ENCODE measurements at regions not wholly inside any gene's neighbourhood (a gene's known extent, or its start where the extent isn't known, plus 50 kb on each side); places are given as distances from the start of the nearest gene placed in this dataset.

DNA sequence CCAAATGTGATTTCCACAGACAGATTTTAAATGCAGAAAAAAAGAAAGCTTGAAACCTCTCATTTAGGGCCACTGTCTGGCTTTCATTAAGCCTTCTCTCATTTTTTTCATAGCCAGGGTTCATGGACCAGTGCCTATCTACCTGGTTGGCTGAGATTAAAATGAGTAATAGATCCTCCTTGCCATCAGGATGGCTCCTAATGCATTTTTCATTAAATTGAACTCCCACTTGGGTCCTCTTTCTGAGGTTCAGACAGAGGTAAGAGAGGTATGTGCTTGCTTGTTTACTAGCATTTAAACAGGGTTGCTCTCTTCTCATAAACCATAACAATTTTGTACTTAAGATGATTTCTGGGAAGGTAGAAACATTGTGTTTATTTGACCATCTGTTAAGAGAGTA lies 473.0 kb downstream of the TBC1D4 start:
- DNase-seq, result no peak
- Histone ChIP-seq H3K36me3 (no peaks in the 10 kb centered on the region), H3K4me3 (no peak overlapping the region), H3K27ac (no peak overlapping the region), H3K9me3 (no peaks in the 10 kb centered on the region), H3K27me3 (replicated peaks in 1 of 7) (no peaks in the 10 kb centered on the region), H3K4me1 (no peaks in the 10 kb centered on the region)
- TF ChIP-seq POLR2A (IDR thresholded peaks at IDR 0.05) (no peak), POLR2AphosphoS5 (IDR thresholded peaks at IDR 0.05) (no peak)
- TF ChIP-seq, protein P1, sequence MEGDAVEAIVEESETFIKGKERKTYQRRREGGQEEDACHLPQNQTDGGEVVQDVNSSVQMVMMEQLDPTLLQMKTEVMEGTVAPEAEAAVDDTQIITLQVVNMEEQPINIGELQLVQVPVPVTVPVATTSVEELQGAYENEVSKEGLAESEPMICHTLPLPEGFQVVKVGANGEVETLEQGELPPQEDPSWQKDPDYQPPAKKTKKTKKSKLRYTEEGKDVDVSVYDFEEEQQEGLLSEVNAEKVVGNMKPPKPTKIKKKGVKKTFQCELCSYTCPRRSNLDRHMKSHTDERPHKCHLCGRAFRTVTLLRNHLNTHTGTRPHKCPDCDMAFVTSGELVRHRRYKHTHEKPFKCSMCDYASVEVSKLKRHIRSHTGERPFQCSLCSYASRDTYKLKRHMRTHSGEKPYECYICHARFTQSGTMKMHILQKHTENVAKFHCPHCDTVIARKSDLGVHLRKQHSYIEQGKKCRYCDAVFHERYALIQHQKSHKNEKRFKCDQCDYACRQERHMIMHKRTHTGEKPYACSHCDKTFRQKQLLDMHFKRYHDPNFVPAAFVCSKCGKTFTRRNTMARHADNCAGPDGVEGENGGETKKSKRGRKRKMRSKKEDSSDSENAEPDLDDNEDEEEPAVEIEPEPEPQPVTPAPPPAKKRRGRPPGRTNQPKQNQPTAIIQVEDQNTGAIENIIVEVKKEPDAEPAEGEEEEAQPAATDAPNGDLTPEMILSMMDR (IDR thresholded peaks at IDR 0.05 in 8 of 11, conservative IDR thresholded peaks at IDR 0.05 in 3 of 11), result no peak
- intact Hi-C loops (cut with DNase I; ENCODE audit: low total_unique reads), result no loop called here

DNA sequence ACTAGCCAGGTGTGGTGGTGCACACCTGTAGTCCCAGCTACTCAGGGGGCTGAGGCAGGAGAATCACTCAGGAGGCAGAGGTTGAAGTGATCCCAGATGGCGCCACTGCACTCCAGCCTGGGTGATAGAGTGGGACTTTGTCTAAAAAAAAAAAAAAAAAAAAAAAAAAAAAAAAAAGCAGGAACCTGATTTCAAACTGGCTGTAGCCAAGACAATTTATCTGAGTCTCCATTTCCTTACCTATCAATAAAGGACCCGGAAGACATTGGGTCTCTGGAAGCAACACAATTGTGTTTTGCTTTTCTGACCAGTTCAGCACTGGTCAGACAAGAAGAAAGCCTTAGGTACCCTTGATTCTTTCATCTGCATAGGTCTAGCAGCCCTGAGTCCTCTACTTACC lies 491.0 kb downstream of the TBC1D4 start:
- Histone ChIP-seq H3K27me3 (replicated peaks in 1 of 7) (peaks cover 0 to 3% (median 0%) of the 10 kb centered on the region in 7 donors), H3K36me3 (no peaks in the 10 kb centered on the region), H3K9me3 (no peaks in the 10 kb centered on the region), H3K4me1 (no peaks in the 10 kb centered on the region), H3K27ac (no peak overlapping the region), H3K4me3 (no peak overlapping the region)
- no peak for DNase-seq
- intact Hi-C loops (cut with DNase I; ENCODE audit: low total_unique reads), result no loop called here
- 76 to 94% (median 86%) methylated on average over 2 of the region's 2 CpGs for WGBS, 5 donors
- no peak for TF ChIP-seq POLR2AphosphoS5 (IDR thresholded peaks at IDR 0.05)
- TF ChIP-seq, protein P1 (IDR thresholded peaks at IDR 0.05 in 8 of 11, conservative IDR thresholded peaks at IDR 0.05 in 3 of 11), result no peak
- TF ChIP-seq POLR2A (IDR thresholded peaks at IDR 0.05), result no peak

DNA sequence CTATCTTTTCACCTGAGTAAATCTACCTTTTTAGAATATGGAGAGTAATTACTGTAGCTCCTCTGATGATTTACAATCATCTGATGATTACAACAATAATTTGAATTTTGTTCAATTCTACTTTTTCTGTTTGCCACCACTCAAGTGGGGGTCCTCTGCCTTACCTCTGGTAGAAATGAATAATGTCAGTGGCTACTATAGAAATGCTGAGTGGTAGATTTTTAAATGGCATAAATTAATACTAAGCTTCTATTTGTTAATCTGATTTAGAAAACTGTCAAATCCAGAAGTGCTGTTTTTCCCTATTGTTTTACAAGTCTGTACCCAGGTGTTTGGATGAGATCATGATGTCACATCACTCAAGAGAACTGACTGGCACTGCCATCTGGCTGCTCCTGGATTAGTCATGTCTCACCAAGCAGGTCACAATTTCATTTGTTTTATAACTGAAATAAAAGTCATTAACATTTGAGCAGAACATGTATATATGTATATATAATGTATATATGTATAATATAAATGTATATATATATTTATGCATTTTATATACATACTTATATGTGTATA lies 494.8 kb downstream of the TBC1D4 start:
- no peak for DNase-seq
- H3K36me3 ChIP-seq, result no peaks in the 10 kb centered on the region
- H3K27ac ChIP-seq, result no peak overlapping the region
- no peaks in the 10 kb centered on the region for H3K9me3 ChIP-seq
- H3K4me3 ChIP-seq, result no peak overlapping the region
- intact Hi-C loops (cut with DNase I; ENCODE audit: low total_unique reads), result no loop called here
- TF ChIP-seq, protein P1 (IDR thresholded peaks at IDR 0.05 in 8 of 11, conservative IDR thresholded peaks at IDR 0.05 in 3 of 11), result no peak
- TF ChIP-seq POLR2A (IDR thresholded peaks at IDR 0.05) (no peak), POLR2AphosphoS5 (IDR thresholded peaks at IDR 0.05) (no peak)
- H3K4me1 ChIP-seq, result no peaks in the 10 kb centered on the region
- H3K27me3 ChIP-seq (replicated peaks in 1 of 7), result no peaks in the 10 kb centered on the region

DNA sequence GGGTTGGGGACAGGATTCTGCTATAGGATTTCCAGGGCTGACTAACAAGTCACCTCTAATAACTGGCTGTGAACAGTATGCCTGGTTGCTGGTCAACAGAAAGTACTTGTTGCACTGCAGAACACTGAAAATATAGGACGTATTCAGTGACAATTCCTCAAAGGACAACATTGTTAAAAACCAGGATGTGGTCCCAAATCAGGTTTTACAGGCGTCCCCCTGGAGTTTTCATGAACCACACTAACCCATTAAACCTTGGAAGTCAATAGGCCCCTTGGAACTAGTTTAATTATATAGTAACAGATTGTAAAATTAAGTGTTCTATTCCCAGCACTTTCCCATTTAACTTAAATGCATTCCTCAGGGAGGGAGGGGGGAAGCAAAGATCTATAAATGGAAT lies 495.4 kb downstream of the TBC1D4 start:
- WGBS, 5 donors, result 46 to 74% (median 60%) methylated on average over 2 of the region's 2 CpGs
- Histone ChIP-seq H3K4me1 (no peaks in the 10 kb centered on the region), H3K4me3 (no peak overlapping the region), H3K36me3 (no peaks in the 10 kb centered on the region), H3K27ac (no peak overlapping the region), H3K9me3 (no peaks in the 10 kb centered on the region), H3K27me3 (replicated peaks in 1 of 7) (no peaks in the 10 kb centered on the region)
- no peak for DNase-seq
- intact Hi-C loops (cut with DNase I; ENCODE audit: low total_unique reads), result no loop called here
- TF ChIP-seq POLR2AphosphoS5 (IDR thresholded peaks at IDR 0.05) (no peak), POLR2A (IDR thresholded peaks at IDR 0.05) (no peak)
- TF ChIP-seq, protein P1 (IDR thresholded peaks at IDR 0.05 in 8 of 11, conservative IDR thresholded peaks at IDR 0.05 in 3 of 11), result no peak

All from spleen (tissue), 11 donors.